ENCODE measurements at regions not wholly inside any gene's neighbourhood (a gene's known extent, or its start where the extent isn't known, plus 50 kb on each side); places are given as distances from the start of the nearest gene placed in this dataset.

- Histone ChIP-seq H3K9ac (ENCODE audit: insufficient read depth, low read depth, low read length) (no peak overlapping the region), H4K20me1 (ENCODE audit: insufficient read depth, low read length) (no peaks in the 10 kb centered on the region), H3K79me2 (ENCODE audit: insufficient read depth, low read length) (no peaks in the 10 kb centered on the region), H3K27ac (ENCODE audit: extremely low read length, insufficient read depth, low read length) (no peak overlapping the region), H3K4me3 (replicated peaks in 1 of 3; ENCODE audit: insufficient read depth in 1 of 3, low read depth in 2 of 3, low read length in 3 of 3) (no peak overlapping the region), H3K4me2 (ENCODE audit: low read depth, low read length) (no peak overlapping the region), H3K27me3 (ENCODE audit: control insufficient read depth in 1 of 2, insufficient read depth in 2 of 2, low read length in 2 of 2) (no peaks in the 10 kb centered on the region), H3K36me3 (replicated peaks in 1 of 2; ENCODE audit: control insufficient read depth in 1 of 2, insufficient read depth in 2 of 2, low read length in 2 of 2) (no peaks in the 10 kb centered on the region), H3K4me1 (ENCODE audit: insufficient read depth, low read length) (peaks cover 8% of the 10 kb centered on the region), H2AFZ (ENCODE audit: low read length) (no peak overlapping the region), H3K9me3 (ENCODE audit: low read length) (no peaks in the 10 kb centered on the region)
- CTCF ChIA-PET (ENCODE audit: low intra/inter-chr PET ratio, low total read pairs): no interaction called here
- intact Hi-C loops (cut with micrococcal nuclease; ENCODE audit: unreplicated experiment) (no loop called here), in situ Hi-C loops (cut with HindIII; ENCODE audit: extremely low pct_ligation_motif_present, low pct_unique_long_range_greater_than_20kb) (no loop called here)
- ATAC-seq (no peak), DNase-seq (ENCODE audit: low spot score) (no peak), FAIRE-seq (no peak)
- BruUV-seq (replicated peaks): no TSS peak
- WGBS (ENCODE audit: low lambda C conversion rate): 0% methylated on average over 2 of the region's 2 CpGs
- TF ChIP-seq POLR2AphosphoS5 (IDR thresholded peaks at IDR 0.05; ENCODE audit: low read depth, low read length) (no peak), SAP130 (CRISPR knock-in tag; IDR thresholded peaks at IDR 0.05; ENCODE audit: low read depth) (no peak), ZNF878 (CRISPR knock-in tag; IDR thresholded peaks at IDR 0.05) (no peak), TGIF2 (CRISPR knock-in tag; IDR thresholded peaks at IDR 0.05) (no peak), KAT2B (IDR thresholded peaks at IDR 0.05; ENCODE audit: borderline replicate concordance, low read depth, low read length) (no peak), YEATS2 (CRISPR knock-in tag; IDR thresholded peaks at IDR 0.05; ENCODE audit: borderline replicate concordance) (no peak), ZHX1 (CRISPR knock-in tag; IDR thresholded peaks at IDR 0.05; ENCODE audit: low read depth) (no peak), ZKSCAN8 (CRISPR knock-in tag; IDR thresholded peaks at IDR 0.05; ENCODE audit: borderline replicate concordance) (no peak), MLLT10 (CRISPR knock-in tag; IDR thresholded peaks at IDR 0.05) (no peak), TARDBP (CRISPR knock-in tag; IDR thresholded peaks at IDR 0.05) (no peak)
- POLR2A ChIA-PET: no interaction called here
Measured at GRCh38 chr3:180092889-180093288, 56.2 kb upstream of the PEX5L start.
